HepG2 (cell line): ENCODE measurements at regions not wholly inside any gene's neighbourhood (a gene's known extent, or its start where the extent isn't known, plus 50 kb on each side); places are given as distances from the start of the nearest gene placed in this dataset.

ENCODE experiments used
- CEBPB ChIP-seq: IDR thresholded peaks from 2 replicates; pipeline ENCODE4 v1.6.1; 2011; ENCODE audit warnings: low read depth, low read length, improper control_type of control experiment, borderline replicate concordance
- CTCF ChIP-seq: sonication (generic); formaldehyde crosslinking; IDR thresholded peaks from 2 replicates; pipeline ENCODE4 v1.5.0; 2020; ENCODE audit warnings: mild to moderate bottlenecking, missing genetic modification reagents, moderate library complexity
- NFE2 ChIP-seq: sonication (generic); formaldehyde crosslinking; IDR thresholded peaks from 2 replicates; pipeline ENCODE4 v1.4.0; 2020; ENCODE audit warnings: missing genetic modification reagents
- ZBTB38 ChIP-seq: sonication (generic); formaldehyde crosslinking; IDR thresholded peaks from 2 replicates; pipeline ENCODE4 v1.5.1; 2020; ENCODE audit warnings: mild to moderate bottlenecking, missing genetic modification reagents
- ZSCAN30 ChIP-seq: sonication (generic); formaldehyde crosslinking; IDR thresholded peaks from 2 replicates; pipeline ENCODE4 v1.5.0; 2020; ENCODE audit warnings: mild to moderate bottlenecking, missing genetic modification reagents

- TF ChIP-seq ZBTB38 (CRISPR knock-in tag) (no peak), NFE2 (CRISPR knock-in tag) (no peak), CEBPB (no peak), CTCF (CRISPR knock-in tag) (no peak), ZSCAN30 (CRISPR knock-in tag) (no peak)
These were observed 176.8 kb downstream of the ABHD5 start for GRCh38 chr3:43867436-43868072.
